Keratinocyte (primary cell): ENCODE measurements at regions not wholly inside any gene's neighbourhood (a gene's known extent, or its start where the extent isn't known, plus 50 kb on each side); places are given as distances from the start of the nearest gene placed in this dataset.

ENCODE experiments used
- DNase-seq: peaks from one replicate; pipeline ENCODE4 v3.0.0-alpha.2; 2011; ENCODE audit warnings: low read depth, missing footprints, low spot score
- FAIRE-seq: peaks from 2 replicates; lab custom pipeline; 2011; peaks lifted over from hg19 to GRCh38; lab: Jason Lieb, UNC
- H2AFZ ChIP-seq: 2 replicates; pipeline ENCODE4 v1.6.0; 2012; ENCODE audit warnings: low read length, control low read depth, inconsistent platforms; ENCODE audit not compliant: control insufficient read depth
- H3K27ac ChIP-seq: 2 replicates; pipeline ENCODE4 v1.5.1; 2011; ENCODE audit warnings: low read length; ENCODE audit not compliant: control insufficient read depth, insufficient read depth
- H3K27me3 ChIP-seq: 3 replicates; pipeline ENCODE4 v1.6.0; 2011; ENCODE audit warnings: low read length; ENCODE audit not compliant: control insufficient read depth, insufficient read depth; ENCODE audit errors: extremely low read depth
- H3K36me3 ChIP-seq, 2 experiments: 2 replicates in 1 of 2; 3 replicates in 1 of 2; pipeline ENCODE4 v1.5.1; 2011; ENCODE audit warnings: low read length in 2 of 2, mild to moderate bottlenecking in 1 of 2; ENCODE audit not compliant: control insufficient read depth in 2 of 2, insufficient read depth in 2 of 2; ENCODE audit errors: extremely low read depth in 1 of 2
- H3K4me1 ChIP-seq: 3 replicates; pipeline ENCODE4 v1.5.1; 2011; ENCODE audit warnings: low read length; ENCODE audit not compliant: control insufficient read depth, insufficient read depth; ENCODE audit errors: extremely low read depth
- H3K4me2 ChIP-seq: 3 replicates; pipeline ENCODE4 v1.6.0; 2011; ENCODE audit warnings: low read depth, low read length; ENCODE audit not compliant: control insufficient read depth, insufficient read depth; ENCODE audit errors: extremely low read depth
- H3K4me3 ChIP-seq, 3 experiments: fragments of 200-600 bp in 1 of 3; sonication (generic) in 1 of 3; 2 replicates in 2 of 3; 3 replicates in 1 of 3; pipeline ENCODE4 v1.5.1; 2011 to 2016; ENCODE audit warnings: low read length in 3 of 3, mild to moderate bottlenecking in 3 of 3, control low read depth in 2 of 3, inconsistent platforms in 1 of 3, low read depth in 1 of 3, mixed read lengths in 1 of 3, mixed run types in 1 of 3, moderate library complexity in 1 of 3; ENCODE audit not compliant: control insufficient read depth in 2 of 3, insufficient read depth in 2 of 3; ENCODE audit errors: extremely low read depth in 1 of 3
- H3K79me2 ChIP-seq: 2 replicates; pipeline ENCODE4 v1.6.0; 2012; ENCODE audit warnings: low read length; ENCODE audit not compliant: control insufficient read depth, insufficient read depth
- H3K9ac ChIP-seq: 3 replicates; pipeline ENCODE4 v1.6.0; 2011; ENCODE audit warnings: low read length; ENCODE audit not compliant: control insufficient read depth, insufficient read depth; ENCODE audit errors: extremely low read depth
- H3K9me1 ChIP-seq: 3 replicates; pipeline ENCODE4 v1.6.0; 2011; ENCODE audit warnings: low read length; ENCODE audit not compliant: control insufficient read depth, insufficient read depth; ENCODE audit errors: extremely low read depth
- H3K9me3 ChIP-seq: 2 replicates; pipeline ENCODE4 v1.5.1; 2012; ENCODE audit warnings: low read depth, low read length; ENCODE audit not compliant: control insufficient read depth
- H4K20me1 ChIP-seq: 3 replicates; pipeline ENCODE4 v1.6.0; 2011; ENCODE audit warnings: low read length; ENCODE audit not compliant: control insufficient read depth, insufficient read depth; ENCODE audit errors: extremely low read depth
- EZH2 ChIP-seq: IDR thresholded peaks from one replicate; pipeline ENCODE4 v1.6.1; 2012; ENCODE audit warnings: inconsistent platforms, mild to moderate bottlenecking, low read length, moderate library complexity
- dilution Hi-C: fragments of 300-500 bp; cut with MboI; formaldehyde crosslinking; loops from one replicate; pipeline ENCODE4 v1.7.0; 2020; ENCODE audit warnings: low sequenced_read_pairs; ENCODE audit not compliant: extremely low pct_ligation_motif_present
- TF ChIP-seq, protein P1 (sequence below), 3 experiments: IDR thresholded peaks in 1 of 3; conservative IDR thresholded peaks in 1 of 3; optimal IDR thresholded peaks in 1 of 3; 2 replicates in 2 of 3; 3 replicates in 1 of 3; pipeline versions ENCODE3 to v1.5.1; 2011; ENCODE audit warnings: low read length in 3 of 3, mild to moderate bottlenecking in 3 of 3, moderate library complexity in 2 of 3, control low read depth in 1 of 3, inconsistent platforms in 1 of 3; ENCODE audit not compliant: insufficient read depth in 2 of 3; ENCODE audit errors: extremely low read depth in 1 of 3

DNA sequence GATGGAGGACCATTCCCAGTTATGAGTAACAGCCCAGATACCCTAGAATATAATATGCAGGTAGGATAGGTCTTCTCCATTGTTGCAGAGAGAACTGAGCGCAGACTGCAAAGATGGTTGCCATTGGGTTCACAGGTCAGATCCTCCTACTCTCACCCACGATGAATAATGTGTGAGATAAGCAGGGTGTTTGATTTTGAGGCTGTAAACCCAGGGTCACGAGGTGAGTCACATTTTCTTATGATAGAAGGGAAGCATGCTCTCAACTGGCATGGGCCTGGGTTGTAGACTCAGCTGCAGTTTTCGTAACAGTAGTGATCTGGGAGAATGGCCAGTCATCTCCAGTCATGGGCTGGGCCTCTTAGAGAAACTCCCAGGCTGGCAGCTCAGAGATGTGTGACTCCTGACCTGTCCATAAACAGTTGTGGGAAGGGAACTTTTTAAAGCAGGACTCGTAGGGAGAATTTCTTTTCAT is 74.2 kb downstream of the CD164 start:
- Histone ChIP-seq H2AFZ (no peak overlapping the region), H3K9me3 (no peaks in the 10 kb centered on the region), H3K79me2 (no peaks in the 10 kb centered on the region), H4K20me1 (no peaks in the 10 kb centered on the region), H3K9ac (no peak overlapping the region), H3K4me1 (no peaks in the 10 kb centered on the region), H3K27me3 (no peaks in the 10 kb centered on the region), H3K4me3 (no peak overlapping the region), H3K4me2 (no peak overlapping the region), H3K36me3 (no peaks in the 10 kb centered on the region), H3K27ac (no peak overlapping the region), H3K9me1 (no peaks in the 10 kb centered on the region)
- FAIRE-seq (no peak), DNase-seq (no peak)
- dilution Hi-C loops, result no loop called here
- no peak for TF ChIP-seq EZH2
- TF ChIP-seq, protein P1, sequence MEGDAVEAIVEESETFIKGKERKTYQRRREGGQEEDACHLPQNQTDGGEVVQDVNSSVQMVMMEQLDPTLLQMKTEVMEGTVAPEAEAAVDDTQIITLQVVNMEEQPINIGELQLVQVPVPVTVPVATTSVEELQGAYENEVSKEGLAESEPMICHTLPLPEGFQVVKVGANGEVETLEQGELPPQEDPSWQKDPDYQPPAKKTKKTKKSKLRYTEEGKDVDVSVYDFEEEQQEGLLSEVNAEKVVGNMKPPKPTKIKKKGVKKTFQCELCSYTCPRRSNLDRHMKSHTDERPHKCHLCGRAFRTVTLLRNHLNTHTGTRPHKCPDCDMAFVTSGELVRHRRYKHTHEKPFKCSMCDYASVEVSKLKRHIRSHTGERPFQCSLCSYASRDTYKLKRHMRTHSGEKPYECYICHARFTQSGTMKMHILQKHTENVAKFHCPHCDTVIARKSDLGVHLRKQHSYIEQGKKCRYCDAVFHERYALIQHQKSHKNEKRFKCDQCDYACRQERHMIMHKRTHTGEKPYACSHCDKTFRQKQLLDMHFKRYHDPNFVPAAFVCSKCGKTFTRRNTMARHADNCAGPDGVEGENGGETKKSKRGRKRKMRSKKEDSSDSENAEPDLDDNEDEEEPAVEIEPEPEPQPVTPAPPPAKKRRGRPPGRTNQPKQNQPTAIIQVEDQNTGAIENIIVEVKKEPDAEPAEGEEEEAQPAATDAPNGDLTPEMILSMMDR (optimal IDR thresholded peaks at IDR 0.05 in 1 of 3, IDR thresholded peaks at IDR 0.05 in 1 of 3, conservative IDR thresholded peaks at IDR 0.05 in 1 of 3; ENCODE audit: extremely low read depth in 1 of 3, insufficient read depth in 2 of 3, low read length in 3 of 3), result no peak

DNA sequence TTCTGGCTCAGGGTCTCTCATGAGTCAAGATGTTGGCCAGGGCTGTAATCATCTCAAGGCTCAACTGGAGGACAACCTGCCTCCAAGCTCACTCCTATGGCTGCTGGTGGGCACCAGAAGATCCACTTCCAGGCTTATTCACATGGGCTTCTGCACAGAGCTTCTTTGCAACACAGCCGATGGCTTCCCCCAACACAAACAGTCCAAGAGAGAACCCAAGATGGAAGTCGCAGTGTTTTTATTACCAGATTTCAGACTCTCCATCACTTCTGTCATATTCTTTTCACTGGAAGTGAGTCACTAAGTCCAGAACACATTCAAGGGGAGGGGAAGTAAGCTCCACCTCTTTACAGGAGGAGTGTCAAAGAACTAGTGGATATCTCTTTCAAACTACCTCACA is 75.5 kb downstream of the CD164 start:
- Histone ChIP-seq H2AFZ (no peak overlapping the region), H3K4me1 (no peaks in the 10 kb centered on the region), H3K9ac (no peak overlapping the region), H3K36me3 (no peaks in the 10 kb centered on the region), H4K20me1 (no peaks in the 10 kb centered on the region), H3K4me3 (no peak overlapping the region), H3K9me1 (no peaks in the 10 kb centered on the region), H3K27me3 (no peaks in the 10 kb centered on the region), H3K27ac (no peak overlapping the region), H3K79me2 (no peaks in the 10 kb centered on the region), H3K4me2 (no peak overlapping the region), H3K9me3 (no peaks in the 10 kb centered on the region)
- dilution Hi-C loops, result no loop called here
- DNase-seq, result no peak
- TF ChIP-seq, protein P1 (optimal IDR thresholded peaks at IDR 0.05 in 1 of 3, IDR thresholded peaks at IDR 0.05 in 1 of 3, conservative IDR thresholded peaks at IDR 0.05 in 1 of 3; ENCODE audit: extremely low read depth in 1 of 3, insufficient read depth in 2 of 3, low read length in 3 of 3), result no peak
- no peak for TF ChIP-seq EZH2
- no peak for FAIRE-seq
